ENCODE measurements at regions not wholly inside any gene's neighbourhood (a gene's known extent, or its start where the extent isn't known, plus 50 kb on each side); places are given as distances from the start of the nearest gene placed in this dataset.
A peak's percentile ranks its signal among the peaks of the same experiment; 100 is the strongest.

GRCh38 chr7:33727315-33727714, 178.0 kb upstream of the BMPER start:
- DNase-seq (ENCODE audit: low read depth), result no peak

- no peak for DNase-seq (ENCODE audit: low read depth)
Observed at GRCh38 chr7:33728873-33729551, 176.3 kb upstream of the BMPER start.

GRCh38 chr7:33729726-33730125, 175.6 kb upstream of the BMPER start:
- DNase-seq (ENCODE audit: low read depth), result no peak

- no peak for DNase-seq (ENCODE audit: low read depth)
Observed at GRCh38 chr7:33730958-33731357, 174.4 kb upstream of the BMPER start.

- no peak for DNase-seq (ENCODE audit: low read depth)
Observed at GRCh38 chr7:33731912-33732311, 173.4 kb upstream of the BMPER start.

GRCh38 chr7:33732462-33732861, 172.9 kb upstream of the BMPER start:
- DNase-seq (ENCODE audit: low read depth), result no peak

- DNase-seq (ENCODE audit: low read depth), result no peak
Observed at GRCh38 chr7:33733870-33734650, 171.3 kb upstream of the BMPER start.

- no peak for DNase-seq (ENCODE audit: low read depth)
Observed at GRCh38 chr7:33735403-33735802, 169.9 kb upstream of the BMPER start.

- DNase-seq (ENCODE audit: low read depth), result no peak
Observed at GRCh38 chr7:33736521-33737221, 168.7 kb upstream of the BMPER start.

GRCh38 chr7:33738260-33738935, 166.9 kb upstream of the BMPER start:
- DNase-seq (ENCODE audit: low read depth), result no peak

GRCh38 chr7:33739286-33739685, 166.1 kb upstream of the BMPER start:
- DNase-seq (ENCODE audit: low read depth), result no peak

GRCh38 chr7:33742521-33742920, 162.8 kb upstream of the BMPER start:
- no peak for DNase-seq (ENCODE audit: low read depth)

- no peak for DNase-seq (ENCODE audit: low read depth)
Observed at GRCh38 chr7:33742999-33743587, 162.2 kb upstream of the BMPER start.

GRCh38 chr7:33743594-33743993, 161.7 kb upstream of the BMPER start:
- peak; percentile 94 for DNase-seq (ENCODE audit: low read depth)

- DNase-seq (ENCODE audit: low read depth), result no peak
Observed at GRCh38 chr7:33744293-33745075, 160.9 kb upstream of the BMPER start.

- DNase-seq (ENCODE audit: low read depth), result no peak
Observed at GRCh38 chr7:33745934-33746333, 159.4 kb upstream of the BMPER start.

GRCh38 chr7:33748793-33749192, 156.5 kb upstream of the BMPER start:
- no peak for DNase-seq (ENCODE audit: low read depth)

- DNase-seq (ENCODE audit: low read depth), result peak; percentile 45
Observed at GRCh38 chr7:33750177-33750576, 155.2 kb upstream of the BMPER start.

GRCh38 chr7:33751443-33751842, 153.9 kb upstream of the BMPER start:
- DNase-seq (ENCODE audit: low read depth), result no peak

GRCh38 chr7:33753881-33754525, 151.3 kb upstream of the BMPER start:
- DNase-seq (ENCODE audit: low read depth), result no peak
